ENCODE measurements at regions not wholly inside any gene's neighbourhood (a gene's known extent, or its start where the extent isn't known, plus 50 kb on each side); places are given as distances from the start of the nearest gene placed in this dataset.

GRCh38 chr12:78651755-78652154, 212.8 kb upstream of the SYT1 start:
- no peaks in the 10 kb centered on the region for H3K4me1 ChIP-seq
- no peak for TF ChIP-seq POLR2A (IDR thresholded peaks at IDR 0.05)
- no peak for TF ChIP-seq CTCF (IDR thresholded peaks at IDR 0.05)
- no peaks in the 10 kb centered on the region for H3K36me3 ChIP-seq
- H3K4me3 ChIP-seq (replicated peaks in 1 of 3) = no peak overlapping the region
- no peak for DNase-seq
- no peaks in the 10 kb centered on the region for H3K27me3 ChIP-seq
- no peak overlapping the region for H3K27ac ChIP-seq
- H3K9me3 ChIP-seq = no peaks in the 10 kb centered on the region
- intact Hi-C loops (cut with DNase I) = no loop called here

GRCh38 chr12:78666584-78666983, 198.0 kb upstream of the SYT1 start:
- no peaks in the 10 kb centered on the region for H3K9me3 ChIP-seq
- intact Hi-C loops (cut with DNase I) = no loop called here
- TF ChIP-seq CTCF (IDR thresholded peaks at IDR 0.05) (no peak), POLR2A (IDR thresholded peaks at IDR 0.05) (no peak)
- H3K4me3 ChIP-seq (replicated peaks in 1 of 3) = no peak overlapping the region
- H3K27ac ChIP-seq = no peak overlapping the region
- no peak for DNase-seq
- H3K4me1 ChIP-seq = no peaks in the 10 kb centered on the region
- WGBS, 2 donors = 74 to 83% methylated on average over 1 of the region's 1 CpG
- H3K36me3 ChIP-seq = no peaks in the 10 kb centered on the region
- no peaks in the 10 kb centered on the region for H3K27me3 ChIP-seq

- H3K36me3 ChIP-seq = no peaks in the 10 kb centered on the region
- TF ChIP-seq CTCF (IDR thresholded peaks at IDR 0.05) (no peak), POLR2A (IDR thresholded peaks at IDR 0.05) (no peak)
- intact Hi-C loops (cut with DNase I) = no loop called here
- H3K27ac ChIP-seq = no peak overlapping the region
- DNase-seq = no peak
- H3K27me3 ChIP-seq = no peaks in the 10 kb centered on the region
- H3K4me3 ChIP-seq (replicated peaks in 1 of 3) = no peak overlapping the region
- H3K4me1 ChIP-seq = no peaks in the 10 kb centered on the region
- no peaks in the 10 kb centered on the region for H3K9me3 ChIP-seq
- 82 to 89% methylated on average over 4 of the region's 4 CpGs for WGBS, 2 donors
Measured at GRCh38 chr12:78671295-78671694, 193.3 kb upstream of the SYT1 start.

GRCh38 chr12:78672033-78672432, 192.5 kb upstream of the SYT1 start:
- Histone ChIP-seq H3K27me3 (no peaks in the 10 kb centered on the region), H3K36me3 (no peaks in the 10 kb centered on the region), H3K27ac (no peak overlapping the region), H3K4me1 (no peaks in the 10 kb centered on the region), H3K9me3 (no peaks in the 10 kb centered on the region), H3K4me3 (replicated peaks in 1 of 3) (no peak overlapping the region)
- TF ChIP-seq POLR2A (IDR thresholded peaks at IDR 0.05) = no peak
- DNase-seq = no peak
- WGBS, 2 donors = 92 to 93% methylated on average over 2 of the region's 2 CpGs
- intact Hi-C loops (cut with DNase I) = no loop called here

- Histone ChIP-seq H3K9me3 (no peaks in the 10 kb centered on the region), H3K27ac (no peak overlapping the region), H3K27me3 (no peaks in the 10 kb centered on the region), H3K4me3 (replicated peaks in 1 of 3) (no peak overlapping the region), H3K36me3 (no peaks in the 10 kb centered on the region), H3K4me1 (no peaks in the 10 kb centered on the region)
- TF ChIP-seq CTCF (IDR thresholded peaks at IDR 0.05) (no peak), POLR2A (IDR thresholded peaks at IDR 0.05) (no peak)
- intact Hi-C loops (cut with DNase I) = no loop called here
- no peak for DNase-seq
- WGBS, 2 donors = 84 to 85% methylated on average over 2 of the region's 2 CpGs
Measured at GRCh38 chr12:78674311-78675090, 190.1 kb upstream of the SYT1 start.

Data from thyroid gland (tissue), 4 donors.